ENCODE measurements at regions not wholly inside any gene's neighbourhood (a gene's known extent, or its start where the extent isn't known, plus 50 kb on each side); places are given as distances from the start of the nearest gene placed in this dataset.
"Not testable (repeated sequence)": the region's sequence is repeated elsewhere in the genome, so short reads cannot be mapped to it uniquely, and the experiment has no call there.

GRCh38 chr2:33909945-33910695, 311.0 kb upstream of the FAM98A start:
- DNase-seq = no peak

GRCh38 chr2:33907866-33908265, 308.8 kb upstream of the FAM98A start:
- DNase-seq = no peak

- not testable (repeated sequence) for DNase-seq
Measured at GRCh38 chr2:33906129-33906528, 307.0 kb upstream of the FAM98A start.

- no peak for DNase-seq
Measured at GRCh38 chr2:33904801-33905200, 305.7 kb upstream of the FAM98A start.

- no peak for DNase-seq
Measured at GRCh38 chr2:33903701-33904100, 304.6 kb upstream of the FAM98A start.

- DNase-seq = no peak
Measured at GRCh38 chr2:33903215-33903614, 304.1 kb upstream of the FAM98A start.

- DNase-seq = no peak
Measured at GRCh38 chr2:33900610-33901009, 301.5 kb upstream of the FAM98A start.

GRCh38 chr2:33897741-33898140, 298.6 kb upstream of the FAM98A start:
- DNase-seq = no peak

GRCh38 chr2:33893824-33894223, 294.7 kb upstream of the FAM98A start:
- no peak for DNase-seq

GRCh38 chr2:33891616-33892015, 292.5 kb upstream of the FAM98A start:
- no peak for DNase-seq

GRCh38 chr2:33890686-33891085, 291.6 kb upstream of the FAM98A start:
- no peak for DNase-seq

GRCh38 chr2:33877348-33878016, 278.4 kb upstream of the FAM98A start:
- DNase-seq = no peak

GRCh38 chr2:33873076-33873605, 274.0 kb upstream of the FAM98A start:
- DNase-seq = no peak

- DNase-seq = no peak
Measured at GRCh38 chr2:33859811-33860461, 260.8 kb upstream of the FAM98A start.

- DNase-seq = no peak
Measured at GRCh38 chr2:33859176-33859575, 260.1 kb upstream of the FAM98A start.

GRCh38 chr2:33848486-33848885, 249.4 kb upstream of the FAM98A start:
- DNase-seq = no peak

GRCh38 chr2:33839791-33840190, 240.7 kb upstream of the FAM98A start:
- DNase-seq = no peak

GRCh38 chr2:33836628-33837027, 237.5 kb upstream of the FAM98A start:
- no peak for DNase-seq

- DNase-seq = no peak
Measured at GRCh38 chr2:33835911-33836310, 236.8 kb upstream of the FAM98A start.

- no peak for DNase-seq
Measured at GRCh38 chr2:33822964-33823363, 223.9 kb upstream of the FAM98A start.

- DNase-seq = no peak
Measured at GRCh38 chr2:33812707-33813106, 213.6 kb upstream of the FAM98A start.

GRCh38 chr2:33810046-33810835, 211.1 kb upstream of the FAM98A start:
- no peak for DNase-seq

GRCh38 chr2:33806041-33806440, 206.9 kb upstream of the FAM98A start:
- no peak for DNase-seq
